ENCODE measurements at regions not wholly inside any gene's neighbourhood (a gene's known extent, or its start where the extent isn't known, plus 50 kb on each side); places are given as distances from the start of the nearest gene placed in this dataset.
"Not testable (repeated sequence)": the region's sequence is repeated elsewhere in the genome, so short reads cannot be mapped to it uniquely, and the experiment has no call there.

GRCh38 chr6:14277405-14277930, 159.9 kb downstream of the CD83 start:
- DNase-seq = no peak

- DNase-seq = no peak
Measured at GRCh38 chr6:14278006-14278405, 160.4 kb downstream of the CD83 start.

- DNase-seq = no peak
Measured at GRCh38 chr6:14278446-14278845, 160.9 kb downstream of the CD83 start.

GRCh38 chr6:14280006-14280510, 162.5 kb downstream of the CD83 start:
- no peak for DNase-seq

- DNase-seq = no peak
Measured at GRCh38 chr6:14280766-14281293, 163.3 kb downstream of the CD83 start.

- DNase-seq = no peak
Measured at GRCh38 chr6:14281811-14282660, 164.5 kb downstream of the CD83 start.

GRCh38 chr6:14282854-14283505, 165.4 kb downstream of the CD83 start:
- DNase-seq = no peak

- DNase-seq = no peak
Measured at GRCh38 chr6:14283600-14284235, 166.1 kb downstream of the CD83 start.

- DNase-seq = no peak
Measured at GRCh38 chr6:14284969-14285590, 167.5 kb downstream of the CD83 start.

- no peak for DNase-seq
Measured at GRCh38 chr6:14286144-14286543, 168.6 kb downstream of the CD83 start.

GRCh38 chr6:14286634-14287428, 169.3 kb downstream of the CD83 start:
- no peak for DNase-seq

GRCh38 chr6:14287707-14288106, 170.1 kb downstream of the CD83 start:
- DNase-seq = no peak

- DNase-seq = no peak
Measured at GRCh38 chr6:14288910-14289309, 171.3 kb downstream of the CD83 start.

GRCh38 chr6:14290041-14290771, 172.6 kb downstream of the CD83 start:
- DNase-seq = no peak

- DNase-seq = no peak
Measured at GRCh38 chr6:14290772-14291330, 173.3 kb downstream of the CD83 start.

- DNase-seq = no peak
Measured at GRCh38 chr6:14291331-14291730, 173.8 kb downstream of the CD83 start.

GRCh38 chr6:14292119-14292518, 174.5 kb downstream of the CD83 start:
- no peak for DNase-seq

- DNase-seq = no peak
Measured at GRCh38 chr6:14294270-14294951, 176.8 kb downstream of the CD83 start.

GRCh38 chr6:14296698-14297097, 179.1 kb downstream of the CD83 start:
- DNase-seq = not testable (repeated sequence)

- not testable (repeated sequence) for DNase-seq
Measured at GRCh38 chr6:14297118-14297517, 179.5 kb downstream of the CD83 start.
